ENCODE measurements at regions not wholly inside any gene's neighbourhood (a gene's known extent, or its start where the extent isn't known, plus 50 kb on each side); places are given as distances from the start of the nearest gene placed in this dataset.

DNA sequence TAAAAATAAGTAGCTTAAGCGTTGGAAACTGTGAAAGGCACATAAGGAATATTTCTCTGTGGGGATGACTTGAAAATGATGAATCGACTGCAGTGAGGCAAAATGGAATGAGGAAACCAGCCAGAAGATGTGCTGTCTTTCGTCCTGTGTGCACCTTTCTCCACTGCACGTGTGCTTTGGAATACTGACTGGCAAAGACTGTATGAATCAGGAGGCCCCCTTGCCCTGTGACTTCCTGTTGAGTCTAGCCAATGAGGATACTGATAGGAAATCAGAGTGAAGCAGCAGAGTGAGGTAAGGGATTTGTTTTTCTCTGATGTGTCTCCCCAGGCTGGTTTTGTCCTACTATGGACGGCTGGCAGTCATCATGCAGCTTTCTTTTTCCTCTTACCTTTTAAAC is 118.2 kb upstream of the ADGRL4 start:
- TF ChIP-seq, protein P1, sequence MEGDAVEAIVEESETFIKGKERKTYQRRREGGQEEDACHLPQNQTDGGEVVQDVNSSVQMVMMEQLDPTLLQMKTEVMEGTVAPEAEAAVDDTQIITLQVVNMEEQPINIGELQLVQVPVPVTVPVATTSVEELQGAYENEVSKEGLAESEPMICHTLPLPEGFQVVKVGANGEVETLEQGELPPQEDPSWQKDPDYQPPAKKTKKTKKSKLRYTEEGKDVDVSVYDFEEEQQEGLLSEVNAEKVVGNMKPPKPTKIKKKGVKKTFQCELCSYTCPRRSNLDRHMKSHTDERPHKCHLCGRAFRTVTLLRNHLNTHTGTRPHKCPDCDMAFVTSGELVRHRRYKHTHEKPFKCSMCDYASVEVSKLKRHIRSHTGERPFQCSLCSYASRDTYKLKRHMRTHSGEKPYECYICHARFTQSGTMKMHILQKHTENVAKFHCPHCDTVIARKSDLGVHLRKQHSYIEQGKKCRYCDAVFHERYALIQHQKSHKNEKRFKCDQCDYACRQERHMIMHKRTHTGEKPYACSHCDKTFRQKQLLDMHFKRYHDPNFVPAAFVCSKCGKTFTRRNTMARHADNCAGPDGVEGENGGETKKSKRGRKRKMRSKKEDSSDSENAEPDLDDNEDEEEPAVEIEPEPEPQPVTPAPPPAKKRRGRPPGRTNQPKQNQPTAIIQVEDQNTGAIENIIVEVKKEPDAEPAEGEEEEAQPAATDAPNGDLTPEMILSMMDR (IDR thresholded peaks at IDR 0.05): no peak
- TF ChIP-seq POLR2A (IDR thresholded peaks at IDR 0.05): no peak
